ENCODE measurements at regions not wholly inside any gene's neighbourhood (a gene's known extent, or its start where the extent isn't known, plus 50 kb on each side); places are given as distances from the start of the nearest gene placed in this dataset.
"Not testable (repeated sequence)": the region's sequence is repeated elsewhere in the genome, so short reads cannot be mapped to it uniquely, and the experiment has no call there.

- no peak for DNase-seq (ENCODE audit: low read depth, low spot score)
- TF ChIP-seq, protein P1, sequence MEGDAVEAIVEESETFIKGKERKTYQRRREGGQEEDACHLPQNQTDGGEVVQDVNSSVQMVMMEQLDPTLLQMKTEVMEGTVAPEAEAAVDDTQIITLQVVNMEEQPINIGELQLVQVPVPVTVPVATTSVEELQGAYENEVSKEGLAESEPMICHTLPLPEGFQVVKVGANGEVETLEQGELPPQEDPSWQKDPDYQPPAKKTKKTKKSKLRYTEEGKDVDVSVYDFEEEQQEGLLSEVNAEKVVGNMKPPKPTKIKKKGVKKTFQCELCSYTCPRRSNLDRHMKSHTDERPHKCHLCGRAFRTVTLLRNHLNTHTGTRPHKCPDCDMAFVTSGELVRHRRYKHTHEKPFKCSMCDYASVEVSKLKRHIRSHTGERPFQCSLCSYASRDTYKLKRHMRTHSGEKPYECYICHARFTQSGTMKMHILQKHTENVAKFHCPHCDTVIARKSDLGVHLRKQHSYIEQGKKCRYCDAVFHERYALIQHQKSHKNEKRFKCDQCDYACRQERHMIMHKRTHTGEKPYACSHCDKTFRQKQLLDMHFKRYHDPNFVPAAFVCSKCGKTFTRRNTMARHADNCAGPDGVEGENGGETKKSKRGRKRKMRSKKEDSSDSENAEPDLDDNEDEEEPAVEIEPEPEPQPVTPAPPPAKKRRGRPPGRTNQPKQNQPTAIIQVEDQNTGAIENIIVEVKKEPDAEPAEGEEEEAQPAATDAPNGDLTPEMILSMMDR (IDR thresholded peaks at IDR 0.05; ENCODE audit: low read depth, low read length): no peak
- in situ Hi-C loops (cut with HindIII; ENCODE audit: low sequenced_read_pairs): no loop called here
Measured at GRCh38 chr14:22203036-22203435, 386.0 kb downstream of the DAD1 start.

DNA sequence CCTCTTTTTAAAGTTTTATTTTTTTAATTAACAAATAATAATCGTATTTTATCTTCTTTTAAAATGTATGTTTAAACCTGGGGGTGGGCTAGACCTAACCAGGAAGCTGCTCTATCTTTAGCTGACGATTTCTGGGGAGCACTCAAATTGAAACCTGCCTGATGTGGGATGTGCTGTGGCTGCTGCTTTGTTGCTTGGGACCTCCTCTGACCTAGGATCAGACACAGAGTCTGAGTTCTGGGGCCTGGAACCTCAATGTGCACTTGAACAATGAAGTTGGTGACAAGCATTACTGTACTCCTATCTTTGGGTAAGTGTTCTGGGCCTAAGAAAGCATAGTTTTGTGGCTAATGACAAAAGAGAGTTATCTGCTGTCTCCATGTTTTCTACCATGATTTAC lies 386.7 kb downstream of the DAD1 start:
- no peak for DNase-seq (ENCODE audit: low read depth, low spot score)
- in situ Hi-C loops (cut with HindIII; ENCODE audit: low sequenced_read_pairs): no loop called here
- TF ChIP-seq, protein P1 (IDR thresholded peaks at IDR 0.05; ENCODE audit: low read depth, low read length): no peak
- H3K4me3 ChIP-seq (ENCODE audit: low read depth, low read length): no peak overlapping the region

More at GRCh38 chr14:22203036-22203435, 386.0 kb downstream of the DAD1 start:
- H3K4me3 ChIP-seq (ENCODE audit: low read depth, low read length): no peak overlapping the region

DNA sequence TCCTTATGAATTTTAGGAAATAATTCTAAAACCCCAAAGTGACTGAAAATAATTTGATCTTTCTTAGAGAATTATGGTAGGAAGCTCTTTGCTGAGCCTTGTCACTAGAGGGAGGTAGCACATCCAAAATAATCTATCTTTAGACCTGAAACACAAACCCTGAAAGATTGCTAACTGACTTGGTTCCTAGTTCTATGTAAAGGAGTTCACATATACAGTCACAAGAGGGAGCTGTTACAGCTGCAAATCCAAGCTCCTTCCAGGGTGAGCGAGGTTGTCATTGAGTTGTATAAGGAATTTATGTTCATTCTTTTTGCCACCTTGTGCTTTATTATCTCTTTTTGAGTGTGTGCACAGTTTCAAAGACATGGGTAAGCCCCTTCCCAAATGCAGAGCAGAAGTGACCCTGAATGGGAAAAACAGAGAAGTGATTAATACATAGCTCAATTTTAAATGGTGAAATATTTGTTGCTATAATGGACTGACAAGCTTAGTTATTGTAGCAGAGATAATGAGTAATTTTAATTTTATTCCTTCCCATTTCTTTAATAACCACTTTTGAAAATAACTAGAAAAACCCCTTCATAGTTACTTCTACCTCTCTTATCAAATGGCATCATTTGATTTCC lies 387.9 kb downstream of the DAD1 start:
- in situ Hi-C loops (cut with HindIII; ENCODE audit: low sequenced_read_pairs): no loop called here
- TF ChIP-seq, protein P1 (IDR thresholded peaks at IDR 0.05; ENCODE audit: low read depth, low read length): peak; percentile 80
- DNase-seq (ENCODE audit: low read depth, low spot score): peak; percentile 67
- no peak overlapping the region for H3K4me3 ChIP-seq (ENCODE audit: low read depth, low read length)

DNA sequence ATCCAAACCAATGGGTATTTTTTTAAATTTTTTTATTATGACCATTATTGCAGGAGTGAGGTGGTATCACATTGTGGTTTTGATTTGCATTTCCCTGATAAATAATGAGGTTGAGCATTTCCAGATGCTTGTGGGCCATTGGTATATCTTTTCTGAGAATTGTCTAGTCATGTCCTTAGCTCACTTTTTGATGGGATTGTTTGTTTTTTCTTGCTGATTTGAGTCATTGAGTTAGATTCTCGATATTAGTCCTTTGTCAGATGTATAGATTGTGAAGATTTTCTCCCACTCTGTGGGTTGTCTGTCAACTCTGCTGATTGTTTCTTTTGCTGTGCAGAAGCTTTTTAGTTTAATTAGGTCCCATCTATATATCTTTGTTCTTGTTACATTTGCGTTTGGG lies 388.9 kb downstream of the DAD1 start:
- H3K4me3 ChIP-seq (ENCODE audit: low read depth, low read length); in situ Hi-C loops (cut with HindIII; ENCODE audit: low sequenced_read_pairs); DNase-seq (ENCODE audit: low read depth, low spot score): not testable (repeated sequence)

GRCh38 chr14:22194664-22195063 lies 394.4 kb downstream of the DAD1 start:
- in situ Hi-C loops (cut with HindIII; ENCODE audit: low sequenced_read_pairs): no loop called here
- TF ChIP-seq, protein P1 (IDR thresholded peaks at IDR 0.05; ENCODE audit: low read depth, low read length): no peak
- DNase-seq (ENCODE audit: low read depth, low spot score): peak; percentile 12
- H3K4me3 ChIP-seq (ENCODE audit: low read depth, low read length): no peak overlapping the region

DNA sequence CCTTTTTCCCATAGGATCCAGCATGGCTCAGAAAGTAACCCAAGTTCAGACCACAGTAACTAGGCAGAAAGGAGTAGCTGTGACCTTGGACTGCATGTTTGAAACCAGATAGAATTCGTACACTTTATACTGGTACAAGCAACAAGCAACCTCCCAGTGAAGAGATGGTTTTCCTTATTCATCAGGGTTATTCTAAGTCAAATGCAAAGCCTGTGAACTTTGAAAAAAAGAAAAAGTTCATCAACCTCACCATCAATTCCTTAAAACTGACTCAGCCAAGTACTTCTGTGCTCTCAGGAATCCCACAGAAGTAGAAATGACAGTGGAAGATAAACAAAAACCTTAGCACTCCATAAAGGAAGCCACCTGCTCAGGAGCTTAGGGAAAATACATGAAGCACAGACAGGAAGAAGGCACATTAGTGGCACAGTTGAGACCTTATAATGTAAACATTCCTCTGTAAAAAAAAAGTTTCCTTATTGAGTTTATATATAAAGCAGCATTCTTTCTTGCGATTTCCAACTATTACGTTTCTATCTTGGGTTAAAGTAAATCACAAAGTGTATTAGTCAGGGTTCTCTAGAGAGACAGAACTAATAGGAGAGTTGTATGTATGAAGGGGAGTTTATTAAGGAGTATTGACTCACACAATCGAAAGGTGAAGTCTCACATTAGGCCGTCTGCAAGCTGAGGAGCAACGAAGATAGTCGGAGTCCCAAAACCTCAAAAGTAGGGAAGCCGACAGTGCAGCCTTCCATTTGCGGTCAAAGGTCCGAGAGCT lies 398.4 kb downstream of the DAD1 start:
- TF ChIP-seq, protein P1 (IDR thresholded peaks at IDR 0.05; ENCODE audit: low read depth, low read length): no peak
- H3K4me3 ChIP-seq (ENCODE audit: low read depth, low read length): no peak overlapping the region
- DNase-seq (ENCODE audit: low read depth, low spot score): peak; percentile 95
- in situ Hi-C loops (cut with HindIII; ENCODE audit: low sequenced_read_pairs): no loop called here

DNA sequence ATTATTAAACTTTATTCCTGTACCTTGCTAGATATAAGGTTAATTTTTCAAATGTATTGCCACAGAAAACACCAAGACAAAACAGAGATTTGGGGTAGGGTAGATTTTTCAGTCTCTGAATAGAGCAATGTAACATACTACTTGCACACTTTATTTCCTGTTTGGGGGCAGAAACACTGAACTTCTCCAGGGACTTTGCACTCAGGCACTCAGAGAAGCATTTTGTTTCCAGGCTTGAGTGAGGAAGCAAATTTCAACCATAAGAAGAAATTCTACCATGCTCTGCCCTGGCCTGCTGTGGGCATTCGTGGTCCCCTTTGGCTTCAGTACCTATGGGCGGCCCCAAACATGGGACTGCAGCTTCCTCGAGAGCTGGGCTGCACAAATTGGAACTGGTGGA lies 399.1 kb downstream of the DAD1 start:
- TF ChIP-seq, protein P1 (IDR thresholded peaks at IDR 0.05; ENCODE audit: low read depth, low read length): no peak
- DNase-seq (ENCODE audit: low read depth, low spot score): no peak
- H3K4me3 ChIP-seq (ENCODE audit: low read depth, low read length): no peak overlapping the region
- in situ Hi-C loops (cut with HindIII; ENCODE audit: low sequenced_read_pairs): no loop called here

Data from astrocyte of the spinal cord (primary cell).